Activated CD4-positive, CD25-positive, alpha-beta regulatory T cell treated with anti-CD3 and anti-CD28 coated beads, Interleukin-2, amount 50 U/mL, for 24 hours (primary cell): ENCODE measurements at regions not wholly inside any gene's neighbourhood (a gene's known extent, or its start where the extent isn't known, plus 50 kb on each side); places are given as distances from the start of the nearest gene placed in this dataset.
"Not testable (repeated sequence)": the region's sequence is repeated elsewhere in the genome, so short reads cannot be mapped to it uniquely, and the experiment has no call there.

Experiments
- ATAC-seq, 2 donors: fragments of 150-1000 bp; cut with Tn5 transposase; one replicate each; pipeline ENCODE4 v1.10.0; 2021; ENCODE audit warnings: mild to moderate bottlenecking in 1 of 2, moderate library complexity in 1 of 2

GRCh38 chr10:118968060-118968459, 61.5 kb upstream of the NANOS1 start:
- no peak for ATAC-seq

GRCh38 chr10:118968482-118968881, 61.0 kb upstream of the NANOS1 start:
- no peak for ATAC-seq

GRCh38 chr10:118969014-118969413, 60.5 kb upstream of the NANOS1 start:
- ATAC-seq: no peak

DNA sequence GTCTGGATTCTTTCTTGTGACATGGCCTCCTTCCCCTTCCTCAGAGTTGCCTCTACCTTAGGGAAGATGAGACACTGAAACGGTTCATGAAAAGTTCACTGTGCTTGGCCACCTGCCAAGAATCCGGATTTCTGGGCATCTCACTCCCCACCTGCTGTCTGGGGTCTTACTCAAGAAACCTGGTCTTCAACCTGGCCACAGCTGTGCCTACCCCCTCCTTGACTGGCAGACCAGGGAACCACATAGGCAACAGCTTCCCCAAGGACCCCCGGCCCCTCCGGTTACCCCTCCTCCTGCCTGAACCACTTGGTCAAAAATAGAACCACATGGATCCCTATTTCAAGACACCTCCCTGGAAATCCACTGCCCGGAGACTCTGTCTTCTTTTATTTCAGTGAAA, 58.7 kb upstream of the NANOS1 start:
- no peak for ATAC-seq

DNA sequence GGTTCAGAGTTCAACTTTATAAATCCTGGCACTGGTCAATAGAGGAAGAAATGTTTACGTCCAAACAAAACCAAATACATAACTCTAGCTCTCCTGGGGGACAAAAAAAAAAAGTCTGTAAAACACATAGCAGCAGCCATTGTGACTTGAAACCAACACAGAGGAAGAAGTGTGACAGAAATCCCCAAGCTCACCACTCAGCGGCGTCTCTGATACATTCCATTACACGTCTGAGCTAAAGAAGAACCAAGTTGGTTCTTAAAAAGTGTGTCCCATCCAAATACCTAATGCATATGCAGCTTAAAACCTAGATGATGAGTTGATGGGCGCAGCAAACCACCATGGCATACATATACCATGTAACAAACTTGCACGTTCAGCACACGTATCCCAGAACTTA, 58.3 kb upstream of the NANOS1 start:
- ATAC-seq: no peak

GRCh38 chr10:118971876-118972275, 57.6 kb upstream of the NANOS1 start:
- no peak for ATAC-seq

DNA sequence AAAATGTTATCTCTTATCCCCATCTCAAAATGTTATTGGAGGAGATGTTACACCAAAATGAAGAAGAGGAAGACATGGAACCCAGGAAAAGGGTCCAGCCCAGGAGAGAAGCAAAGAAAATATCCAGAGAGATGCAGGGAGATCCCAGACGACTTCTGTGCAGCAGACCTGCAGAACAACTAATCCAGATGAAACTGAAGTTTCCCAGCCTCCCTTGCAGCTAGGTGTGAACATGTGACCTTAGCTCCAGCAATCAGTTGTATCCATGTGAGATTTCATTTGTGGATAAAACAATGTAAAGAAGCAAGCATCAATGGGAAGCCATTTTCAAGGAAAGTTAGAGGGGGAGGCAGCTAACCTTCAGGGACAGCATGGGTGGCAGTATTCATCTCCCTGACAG, 55.8 kb upstream of the NANOS1 start:
- no peak for ATAC-seq

DNA sequence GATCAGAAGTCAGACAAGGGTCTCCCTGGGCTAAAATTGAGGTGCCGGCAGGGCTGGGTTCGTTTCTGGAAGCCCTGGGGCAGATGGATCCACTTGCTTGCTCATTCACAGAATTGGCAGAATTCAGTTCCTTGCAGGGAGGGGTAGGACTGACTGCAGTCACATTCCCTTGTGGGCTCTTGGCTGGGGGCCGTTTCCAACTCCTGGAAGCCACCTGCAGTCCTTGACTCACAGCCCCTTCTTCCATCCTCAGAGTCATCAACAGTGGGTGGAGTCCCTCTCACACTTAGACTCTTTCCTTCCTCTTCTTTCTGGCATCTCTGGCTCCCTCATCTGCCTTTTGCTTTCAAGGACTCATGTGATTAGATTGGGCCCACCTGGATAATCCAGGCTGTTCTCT, 54.6 kb upstream of the NANOS1 start:
- no peak for ATAC-seq

- not testable (repeated sequence) for ATAC-seq
Observed at GRCh38 chr10:118976219-118976618, 53.3 kb upstream of the NANOS1 start.

DNA sequence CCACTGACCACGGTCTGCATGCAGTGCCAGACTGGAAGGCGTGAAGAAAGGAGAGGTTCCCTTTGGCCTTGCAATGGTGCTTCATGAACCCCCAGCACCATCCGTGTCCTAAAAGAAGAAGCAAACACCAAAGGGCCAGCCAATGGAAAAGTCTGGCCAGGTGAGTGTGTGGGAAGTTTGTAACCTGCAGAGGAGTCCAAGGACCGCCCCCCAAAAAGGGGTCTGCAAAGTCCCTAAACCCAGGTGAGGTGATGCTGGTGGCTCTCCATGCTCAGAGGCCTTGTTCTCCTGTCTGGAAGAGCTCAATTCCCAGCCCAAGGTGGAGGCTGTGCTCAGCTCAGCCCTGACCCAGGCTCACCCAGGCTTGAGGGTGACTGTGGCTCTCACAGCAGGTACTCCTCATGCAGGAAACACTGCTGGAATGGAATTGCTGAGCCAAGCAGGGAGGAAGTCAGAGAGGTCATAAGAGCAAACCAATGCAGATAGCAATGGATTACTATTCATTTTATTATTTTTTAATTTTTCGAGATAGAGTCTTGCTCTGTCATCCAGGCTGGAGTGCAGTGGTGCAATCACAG, 52.4 kb upstream of the NANOS1 start:
- ATAC-seq: no peak

GRCh38 chr10:118977835-118978234, 51.7 kb upstream of the NANOS1 start:
- no peak for ATAC-seq

- no peak for ATAC-seq
Observed at GRCh38 chr10:118978316-118978997, 51.1 kb upstream of the NANOS1 start.

- no peak for ATAC-seq
Observed at GRCh38 chr10:118978998-118979350, 50.5 kb upstream of the NANOS1 start.

DNA sequence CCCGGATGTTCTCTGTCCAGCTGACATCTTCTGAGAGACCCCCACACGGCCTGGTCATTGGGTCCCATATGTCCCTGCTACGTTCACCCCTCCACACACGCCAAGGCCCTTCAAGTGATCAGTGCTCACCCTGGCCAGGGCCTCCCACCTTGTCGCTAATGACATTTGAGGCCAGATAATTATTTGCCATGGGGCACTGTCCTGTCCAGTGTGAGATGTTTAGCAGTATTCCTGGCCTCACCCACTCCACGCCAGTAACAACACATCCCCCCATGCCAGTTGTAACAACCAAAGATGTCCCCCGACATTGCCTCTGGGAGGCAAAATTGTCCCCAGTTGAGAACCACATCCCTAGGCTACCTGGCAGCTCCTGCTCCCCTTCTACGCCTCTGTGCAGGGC, 49.9 kb upstream of the NANOS1 start:
- no peak for ATAC-seq
